ENCODE measurements at regions not wholly inside any gene's neighbourhood (a gene's known extent, or its start where the extent isn't known, plus 50 kb on each side); places are given as distances from the start of the nearest gene placed in this dataset.

DNA sequence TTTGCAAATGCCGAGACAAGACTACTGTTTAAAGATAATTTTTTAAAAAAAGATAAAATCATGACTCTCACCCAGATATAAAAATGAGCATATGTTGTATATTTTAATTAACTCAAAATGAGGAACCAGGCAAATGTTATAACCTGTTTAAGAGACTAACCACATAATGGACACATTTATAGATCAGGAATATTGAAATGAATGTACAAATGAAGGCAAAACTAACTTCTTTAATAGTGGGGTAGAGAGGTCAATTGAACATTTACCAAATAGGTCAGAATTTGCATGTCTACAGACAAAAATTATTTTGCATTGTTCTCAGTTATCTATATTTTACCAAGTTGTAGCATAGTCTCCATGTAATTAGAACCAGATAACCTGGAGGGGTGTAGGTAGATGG is 134.3 kb upstream of the PFN2 start:
- TF ChIP-seq CTCF (IDR thresholded peaks at IDR 0.05) (no peak), POLR2A (IDR thresholded peaks at IDR 0.05) (no peak)
